Right lobe of liver (tissue), 6 donors: ENCODE measurements at regions not wholly inside any gene's neighbourhood (a gene's known extent, or its start where the extent isn't known, plus 50 kb on each side); places are given as distances from the start of the nearest gene placed in this dataset.

Experiments used
- ATAC-seq, 4 donors: fragments of 200-7000 bp; cut with Tn5 transposase; one replicate each; pipeline ENCODE4 v1.9.1; 2020; ENCODE audit warnings: mild to moderate bottlenecking in 4 of 4, moderate library complexity in 4 of 4
- DNase-seq, 3 donors: peaks; one replicate each; pipeline ENCODE4 v3.0.0-alpha.2; 2020
- H3K27ac ChIP-seq, 3 donors: fragments of 200-600 bp; one replicate each; pipeline ENCODE4 v1.8.0; 2022
- H3K27me3 ChIP-seq, 2 donors: fragments of 200-600 bp; one replicate each; pipeline ENCODE4 v1.8.0; 2022
- H3K36me3 ChIP-seq, 4 donors: fragments of 200-600 bp; sonication (generic) in 1 of 4; one replicate each; pipeline versions ENCODE4 v1.5.1 to v1.8.0; 2017 to 2022; ENCODE audit warnings: control low read depth in 1 of 4
- H3K4me1 ChIP-seq, 4 donors: fragments of 200-600 bp; sonication (generic) in 1 of 4; one replicate each; pipeline versions ENCODE4 v1.5.1 to v1.8.0; 2017 to 2022; ENCODE audit warnings: control low read depth in 1 of 4
- H3K4me3 ChIP-seq, 3 donors: fragments of 200-600 bp; one replicate each; pipeline ENCODE4 v1.8.0; 2022
- H3K9me3 ChIP-seq, 4 donors: fragments of 200-600 bp; sonication (generic) in 1 of 4; one replicate each; pipeline versions ENCODE4 v1.5.1 to v1.8.0; 2017 to 2022; ENCODE audit warnings: control low read depth in 1 of 4
- CTCF ChIP-seq, 4 donors: fragments of 200-600 bp in 3 of 4; fragments of 450-650 bp in 1 of 4; IDR thresholded peaks; one replicate each; pipeline versions ENCODE4 v1.5.1 to v1.8.0; 2016 to 2022; ENCODE audit warnings: antibody characterized with exemption in 4 of 4, mild to moderate bottlenecking in 2 of 4
- POLR2A ChIP-seq: fragments of 450-650 bp; IDR thresholded peaks from one replicate; pipeline ENCODE4 v1.6.1; 2017; ENCODE audit warnings: antibody characterized with exemption, mild to moderate bottlenecking
- WGBS: methylation state at CpG from one replicate; pipeline ENCODE4 v1.1.6; 2018; ENCODE audit warnings: low coverage, low lambda C conversion rate; ENCODE audit not compliant: insufficient coverage; ENCODE audit errors: missing lambda C conversion rate; 5-methylcytosine and 5-hydroxymethylcytosine counted together
- intact Hi-C, 2 donors: fragments of 100-400 bp; cut with DNase I; formaldehyde crosslinking; loops; one replicate each; pipeline versions ENCODE4 v1.11.2 to v1.14.1; 2022
- donor health status: DM: no; HTN: yes; CAD: no.
- donor health status: DM: no; HTN: no; CAD: no.
- donor health status: DM: no; HTN: no; CAD: no.
- donor health status: DM: no; HTN: yes; CAD: no.
- donor health status: DM: no; HTN: yes; CAD: no.

- H3K4me1 ChIP-seq, result no peaks in the 10 kb centered on the region
- no peaks in the 10 kb centered on the region for H3K27me3 ChIP-seq
- H3K36me3 ChIP-seq, result no peaks in the 10 kb centered on the region
- no peak overlapping the region for H3K4me3 ChIP-seq
- H3K27ac ChIP-seq, result no peak overlapping the region
- no peak for TF ChIP-seq CTCF (IDR thresholded peaks at IDR 0.05)
- no peak for TF ChIP-seq POLR2A
- no peak for ATAC-seq
- H3K9me3 ChIP-seq, result no peaks in the 10 kb centered on the region
- WGBS, result 63% methylated on average over 1 of the region's 1 CpG
- intact Hi-C loops, result no loop called here
- DNase-seq, result no peak
Measured at GRCh38 chr1:220974431-220974830, 95.2 kb downstream of the HLX start.

GRCh38 chr1:220976390-220976789 is 97.1 kb downstream of the HLX start:
- TF ChIP-seq POLR2A, result no peak
- TF ChIP-seq CTCF (IDR thresholded peaks at IDR 0.05), result no peak
- Histone ChIP-seq H3K27ac (no peak overlapping the region), H3K9me3 (no peaks in the 10 kb centered on the region), H3K36me3 (no peaks in the 10 kb centered on the region), H3K4me3 (no peak overlapping the region), H3K4me1 (no peaks in the 10 kb centered on the region), H3K27me3 (no peaks in the 10 kb centered on the region)
- intact Hi-C loops, result no loop called here
- WGBS, result 36% methylated on average over 3 of the region's 3 CpGs
- ATAC-seq, result no peak
- DNase-seq, result no peak

- peaks cover 0 to 3% (median 2%) of the 10 kb centered on the region in 4 donors for H3K4me1 ChIP-seq
- no peaks in the 10 kb centered on the region for H3K9me3 ChIP-seq
- no peaks in the 10 kb centered on the region for H3K27me3 ChIP-seq
- ATAC-seq, result no peak
- no peak overlapping the region for H3K27ac ChIP-seq
- intact Hi-C loops, result no loop called here
- no peaks in the 10 kb centered on the region for H3K36me3 ChIP-seq
- no peak for DNase-seq
- no peak overlapping the region for H3K4me3 ChIP-seq
- TF ChIP-seq CTCF (IDR thresholded peaks at IDR 0.05), result no peak
- no peak for TF ChIP-seq POLR2A
- WGBS, result 69% methylated on average over 3 of the region's 3 CpGs
Measured at GRCh38 chr1:220979371-220979770, 100.1 kb downstream of the HLX start.

- Histone ChIP-seq H3K36me3 (no peaks in the 10 kb centered on the region), H3K4me1 (peaks cover 0 to 8% (median 3%) of the 10 kb centered on the region in 4 donors), H3K27me3 (no peaks in the 10 kb centered on the region), H3K4me3 (no peak overlapping the region), H3K27ac (no peak overlapping the region), H3K9me3 (no peaks in the 10 kb centered on the region)
- DNase-seq, result no peak
- 73% methylated on average over 10 of the region's 10 CpGs for WGBS
- no peak for ATAC-seq
- TF ChIP-seq CTCF (IDR thresholded peaks at IDR 0.05) (no peak), POLR2A (no peak)
- intact Hi-C loops, result no loop called here
Measured at GRCh38 chr1:220982686-220983085, 103.4 kb downstream of the HLX start.
